ENCODE measurements at regions not wholly inside any gene's neighbourhood (a gene's known extent, or its start where the extent isn't known, plus 50 kb on each side); places are given as distances from the start of the nearest gene placed in this dataset.

DNA sequence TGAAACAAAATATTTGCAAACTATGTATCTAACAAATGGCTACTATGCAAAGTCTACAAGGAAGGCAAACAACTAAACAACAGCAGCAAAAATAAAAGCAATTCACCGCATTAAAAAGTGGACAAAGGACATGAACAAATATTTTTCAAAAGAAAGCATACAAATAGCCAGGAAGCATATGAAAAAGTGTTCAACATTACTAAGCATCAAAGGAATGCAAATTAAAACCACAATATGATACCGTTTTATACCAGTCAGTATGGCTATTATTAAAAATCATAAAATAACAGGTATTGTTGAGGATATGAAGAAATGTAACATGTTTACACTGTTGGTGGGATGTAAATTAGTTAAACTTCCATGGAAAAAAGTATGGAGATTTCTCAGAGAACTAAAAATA, 1106.7 kb downstream of the PDHA2 start:
- Histone ChIP-seq H3K27me3 (no peaks in the 10 kb centered on the region), H3K9me3 (no peaks in the 10 kb centered on the region), H3K36me3 (replicated peaks in 1 of 2; ENCODE audit: insufficient read depth in 1 of 2, low read depth in 2 of 2) (no peaks in the 10 kb centered on the region), H3K4me3 (no peak overlapping the region), H3K4me1 (no peaks in the 10 kb centered on the region), H3K27ac (no peak overlapping the region)
- no peak for ATAC-seq
- intact Hi-C loops (cut with DNase I): no loop called here
- DNase-seq: no peak
- TF ChIP-seq, protein P1, sequence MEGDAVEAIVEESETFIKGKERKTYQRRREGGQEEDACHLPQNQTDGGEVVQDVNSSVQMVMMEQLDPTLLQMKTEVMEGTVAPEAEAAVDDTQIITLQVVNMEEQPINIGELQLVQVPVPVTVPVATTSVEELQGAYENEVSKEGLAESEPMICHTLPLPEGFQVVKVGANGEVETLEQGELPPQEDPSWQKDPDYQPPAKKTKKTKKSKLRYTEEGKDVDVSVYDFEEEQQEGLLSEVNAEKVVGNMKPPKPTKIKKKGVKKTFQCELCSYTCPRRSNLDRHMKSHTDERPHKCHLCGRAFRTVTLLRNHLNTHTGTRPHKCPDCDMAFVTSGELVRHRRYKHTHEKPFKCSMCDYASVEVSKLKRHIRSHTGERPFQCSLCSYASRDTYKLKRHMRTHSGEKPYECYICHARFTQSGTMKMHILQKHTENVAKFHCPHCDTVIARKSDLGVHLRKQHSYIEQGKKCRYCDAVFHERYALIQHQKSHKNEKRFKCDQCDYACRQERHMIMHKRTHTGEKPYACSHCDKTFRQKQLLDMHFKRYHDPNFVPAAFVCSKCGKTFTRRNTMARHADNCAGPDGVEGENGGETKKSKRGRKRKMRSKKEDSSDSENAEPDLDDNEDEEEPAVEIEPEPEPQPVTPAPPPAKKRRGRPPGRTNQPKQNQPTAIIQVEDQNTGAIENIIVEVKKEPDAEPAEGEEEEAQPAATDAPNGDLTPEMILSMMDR (IDR thresholded peaks at IDR 0.05): no peak
- TF ChIP-seq POLR2A (IDR thresholded peaks at IDR 0.05): no peak
- 78% methylated on average over 2 of the region's 2 CpGs for WGBS, 2 donors

DNA sequence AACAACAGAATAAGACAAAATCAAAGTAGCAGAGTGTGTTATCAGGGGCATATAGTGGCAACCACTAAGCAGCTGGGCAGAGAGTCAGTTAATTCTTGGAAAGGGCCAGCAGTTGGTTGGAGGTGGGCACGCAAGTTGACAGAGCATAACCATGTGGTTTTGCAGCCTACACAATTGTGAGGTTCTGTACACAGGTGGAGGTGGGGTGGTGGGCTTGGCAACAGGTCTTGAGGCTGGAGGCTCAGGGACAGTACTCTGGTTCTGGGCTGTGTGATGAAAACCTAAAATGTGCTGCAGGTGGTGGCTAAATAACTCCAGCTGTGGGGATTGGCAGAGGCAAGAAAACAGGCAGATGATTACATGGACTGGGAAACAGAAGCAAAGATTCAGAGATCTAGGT, 1112.7 kb downstream of the PDHA2 start:
- H3K4me3 ChIP-seq: no peak overlapping the region
- no peak for TF ChIP-seq POLR2A (IDR thresholded peaks at IDR 0.05)
- TF ChIP-seq, protein P1 (IDR thresholded peaks at IDR 0.05): no peak
- H3K27ac ChIP-seq: no peak overlapping the region
- H3K27me3 ChIP-seq: no peaks in the 10 kb centered on the region
- no peaks in the 10 kb centered on the region for H3K4me1 ChIP-seq
- no peaks in the 10 kb centered on the region for H3K36me3 ChIP-seq (replicated peaks in 1 of 2; ENCODE audit: insufficient read depth in 1 of 2, low read depth in 2 of 2)
- no peak for DNase-seq
- no peak for ATAC-seq
- H3K9me3 ChIP-seq: no peaks in the 10 kb centered on the region
- intact Hi-C loops (cut with DNase I): no loop called here
- 71 to 80% methylated on average over 1 of the region's 1 CpG for WGBS, 2 donors

DNA sequence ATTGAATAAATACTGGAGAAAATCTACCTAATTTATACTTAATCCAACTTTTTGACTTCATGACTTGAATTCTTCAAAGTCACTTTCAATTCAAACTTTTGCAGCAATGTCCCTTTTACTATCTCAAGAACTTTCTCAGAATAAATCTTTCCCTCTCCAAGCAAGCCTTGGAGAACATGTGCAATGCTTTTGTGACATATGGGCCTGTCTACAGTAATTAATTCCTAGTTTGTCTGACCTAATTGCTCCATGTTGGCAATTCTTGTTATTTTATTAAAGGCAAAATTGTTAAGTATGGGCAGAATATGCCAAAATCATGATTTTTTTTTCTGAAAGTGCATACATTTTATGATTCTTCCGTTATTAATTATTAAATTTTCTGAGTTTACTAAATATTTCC, 1115.3 kb downstream of the PDHA2 start:
- no peaks in the 10 kb centered on the region for H3K9me3 ChIP-seq
- H3K4me1 ChIP-seq: no peaks in the 10 kb centered on the region
- H3K36me3 ChIP-seq (replicated peaks in 1 of 2; ENCODE audit: insufficient read depth in 1 of 2, low read depth in 2 of 2): no peaks in the 10 kb centered on the region
- ATAC-seq: no peak
- WGBS, 2 donors: 46 to 58% methylated on average over 1 of the region's 1 CpG
- DNase-seq: no peak
- intact Hi-C loops (cut with DNase I): no loop called here
- H3K27ac ChIP-seq: no peak overlapping the region
- no peak for TF ChIP-seq POLR2A (IDR thresholded peaks at IDR 0.05)
- no peaks in the 10 kb centered on the region for H3K27me3 ChIP-seq
- no peak overlapping the region for H3K4me3 ChIP-seq

DNA sequence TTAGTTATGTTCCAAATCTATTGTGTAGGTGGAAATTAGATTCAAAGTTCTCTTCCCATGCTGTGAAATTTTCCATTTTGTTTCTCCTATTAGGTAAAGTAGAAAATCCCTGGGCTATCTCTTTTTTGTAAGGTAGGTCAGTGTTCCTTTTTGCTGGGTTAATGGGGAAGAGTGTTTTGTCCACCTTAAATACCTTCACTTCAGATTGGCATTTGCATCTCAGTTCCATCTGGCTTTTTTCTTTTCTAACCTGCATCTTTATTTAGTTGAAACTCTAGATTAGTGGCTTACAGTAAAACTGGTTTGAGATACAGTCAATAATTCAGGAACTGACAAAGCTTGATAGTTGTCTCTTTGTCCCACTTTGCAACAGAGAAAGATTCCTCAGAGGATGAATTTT, 1115.8 kb downstream of the PDHA2 start:
- TF ChIP-seq POLR2A (IDR thresholded peaks at IDR 0.05): no peak
- H3K36me3 ChIP-seq (replicated peaks in 1 of 2; ENCODE audit: insufficient read depth in 1 of 2, low read depth in 2 of 2): no peaks in the 10 kb centered on the region
- ATAC-seq: no peak
- H3K27ac ChIP-seq: no peak overlapping the region
- H3K9me3 ChIP-seq: no peaks in the 10 kb centered on the region
- intact Hi-C loops (cut with DNase I): no loop called here
- H3K4me1 ChIP-seq: no peaks in the 10 kb centered on the region
- no peak for DNase-seq
- no peak overlapping the region for H3K4me3 ChIP-seq
- no peaks in the 10 kb centered on the region for H3K27me3 ChIP-seq

DNA sequence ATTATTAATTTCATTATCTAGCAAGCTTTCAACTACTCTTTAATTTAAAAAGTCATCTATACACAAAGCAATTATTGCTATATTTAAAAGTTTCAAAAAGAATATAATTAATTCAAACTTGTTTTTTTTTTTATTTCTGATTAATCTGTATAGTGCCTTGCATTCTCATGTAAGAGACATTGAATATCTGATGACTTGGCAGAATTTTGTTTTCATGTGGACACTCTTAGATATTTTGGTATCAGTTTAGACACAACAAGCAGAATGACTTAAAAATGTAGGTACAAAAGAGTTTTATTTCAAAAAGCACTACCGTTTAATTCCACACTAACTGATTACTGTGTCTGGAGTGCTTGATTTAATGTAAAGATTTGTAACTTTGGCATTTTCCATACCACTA, 1129.6 kb downstream of the PDHA2 start:
- TF ChIP-seq, protein P1 (IDR thresholded peaks at IDR 0.05): no peak
- TF ChIP-seq POLR2A (IDR thresholded peaks at IDR 0.05): no peak
- intact Hi-C loops (cut with DNase I): no loop called here
- no peaks in the 10 kb centered on the region for H3K9me3 ChIP-seq
- H3K27ac ChIP-seq: no peak overlapping the region
- H3K4me1 ChIP-seq: no peaks in the 10 kb centered on the region
- WGBS, 2 donors: 81 to 84% methylated on average over 1 of the region's 1 CpG
- H3K27me3 ChIP-seq: no peaks in the 10 kb centered on the region
- H3K4me3 ChIP-seq: no peak overlapping the region
- no peak for ATAC-seq
- H3K36me3 ChIP-seq (replicated peaks in 1 of 2; ENCODE audit: insufficient read depth in 1 of 2, low read depth in 2 of 2): no peaks in the 10 kb centered on the region
- DNase-seq: no peak

DNA sequence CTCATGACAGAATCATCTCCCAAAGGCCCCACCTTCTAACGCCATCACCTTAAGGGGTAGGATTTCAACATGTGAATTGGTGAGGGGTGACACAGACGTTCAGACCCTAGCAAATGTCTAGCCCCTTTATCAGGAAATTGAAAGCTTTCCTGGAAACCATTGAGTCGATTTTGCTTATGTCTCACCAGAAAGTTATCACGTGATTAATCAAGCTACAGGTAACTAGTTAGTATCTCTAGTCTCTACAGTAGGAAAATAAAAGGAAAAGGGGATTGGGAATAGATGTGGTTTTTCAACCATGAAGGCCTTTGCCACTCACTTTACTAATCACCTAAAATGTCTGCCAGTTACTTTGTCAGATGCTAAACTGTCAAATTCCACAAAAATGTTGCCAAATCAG, 1133.0 kb downstream of the PDHA2 start:
- Histone ChIP-seq H3K36me3 (replicated peaks in 1 of 2; ENCODE audit: insufficient read depth in 1 of 2, low read depth in 2 of 2) (no peaks in the 10 kb centered on the region), H3K27me3 (no peaks in the 10 kb centered on the region), H3K4me1 (no peaks in the 10 kb centered on the region), H3K27ac (no peak overlapping the region), H3K9me3 (no peaks in the 10 kb centered on the region), H3K4me3 (no peak overlapping the region)
- intact Hi-C loops (cut with DNase I): no loop called here
- DNase-seq: no peak
- TF ChIP-seq POLR2A (IDR thresholded peaks at IDR 0.05): no peak
- TF ChIP-seq, protein P1 (IDR thresholded peaks at IDR 0.05): no peak
- ATAC-seq: no peak
- 54 to 58% methylated on average over 4 of the region's 4 CpGs for whole genome bisulfite sequencing, 2 donors

Measured in body of pancreas (tissue), 4 donors.